C4-2B (cell line): ENCODE measurements at regions not wholly inside any gene's neighbourhood (a gene's known extent, or its start where the extent isn't known, plus 50 kb on each side); places are given as distances from the start of the nearest gene placed in this dataset.
"Not testable (repeated sequence)": the region's sequence is repeated elsewhere in the genome, so short reads cannot be mapped to it uniquely, and the experiment has no call there.

Experiments
- H3K27ac ChIP-seq: fragments of 450-650 bp; 2 replicates; pipeline ENCODE4 v1.5.1; 2017
- CTCF ChIP-seq: fragments of 450-650 bp; conservative IDR thresholded peaks from 2 replicates; pipeline ENCODE4 v1.5.1; 2017; ENCODE audit warnings: mild to moderate bottlenecking
- ZFX ChIP-seq: fragments of 450-650 bp; IDR thresholded peaks from 2 replicates; pipeline ENCODE4 v1.6.1; 2017

GRCh38 chr4:23413631-23414030 is 476.2 kb downstream of the PPARGC1A start:
- TF ChIP-seq CTCF (no peak), ZFX (no peak)
- no peak overlapping the region for H3K27ac ChIP-seq

GRCh38 chr4:23412701-23413100 is 477.1 kb downstream of the PPARGC1A start:
- TF ChIP-seq CTCF (no peak), ZFX (no peak)
- H3K27ac ChIP-seq = no peak overlapping the region

- not testable (repeated sequence) for H3K27ac ChIP-seq
Measured at GRCh38 chr4:23408913-23409312, 480.9 kb downstream of the PPARGC1A start.

- TF ChIP-seq ZFX = no peak
- no peak for TF ChIP-seq CTCF
Measured at GRCh38 chr4:23401572-23401971, 488.3 kb downstream of the PPARGC1A start.

GRCh38 chr4:23392860-23393458 is 496.9 kb downstream of the PPARGC1A start:
- TF ChIP-seq CTCF (no peak), ZFX (no peak)
- no peak overlapping the region for H3K27ac ChIP-seq

More at GRCh38 chr4:23401572-23401971, 488.3 kb downstream of the PPARGC1A start:
- H3K27ac ChIP-seq = no peak overlapping the region

GRCh38 chr4:23390246-23390645 is 499.6 kb downstream of the PPARGC1A start:
- no peak overlapping the region for H3K27ac ChIP-seq
- TF ChIP-seq ZFX (no peak), CTCF (no peak)

GRCh38 chr4:23388699-23389395 is 501.0 kb downstream of the PPARGC1A start:
- H3K27ac ChIP-seq = no peak overlapping the region
- no peak for TF ChIP-seq ZFX
- TF ChIP-seq CTCF = no peak

GRCh38 chr4:23388255-23388654 is 501.6 kb downstream of the PPARGC1A start:
- no peak for TF ChIP-seq ZFX
- TF ChIP-seq CTCF = no peak
- H3K27ac ChIP-seq = no peak overlapping the region
